Fibroblast of lung (primary cell): ENCODE measurements at regions not wholly inside any gene's neighbourhood (a gene's known extent, or its start where the extent isn't known, plus 50 kb on each side); places are given as distances from the start of the nearest gene placed in this dataset.

Source experiments
- CTCF ChIP-seq, 2 donors: IDR thresholded peaks in 1 of 2; conservative IDR thresholded peaks in 1 of 2; 1 replicate in 1 of 2; 2 replicates in 1 of 2; pipeline ENCODE4 v1.5.1; 2011 to 2012; ENCODE audit warnings: low read length in 2 of 2, control low read depth in 1 of 2, inconsistent platforms in 1 of 2, low read depth in 1 of 2, mild to moderate bottlenecking in 1 of 2
- EZH2 ChIP-seq: IDR thresholded peaks from 2 replicates; pipeline ENCODE4 v1.5.1; 2012; ENCODE audit warnings: low read length, control low read depth, mild to moderate bottlenecking; ENCODE audit errors: missing control alignments

- TF ChIP-seq CTCF (conservative IDR thresholded peaks at IDR 0.05 in 1 of 2, IDR thresholded peaks at IDR 0.05 in 1 of 2; ENCODE audit: low read depth in 1 of 2, low read length in 2 of 2) (no peak), EZH2 (no peak)
These were observed 548.8 kb upstream of the ZNF804A start for GRCh38 chr2:184049566-184049965.
